Mucosa of rectum (tissue), 2 donors: ENCODE measurements at regions not wholly inside any gene's neighbourhood (a gene's known extent, or its start where the extent isn't known, plus 50 kb on each side); places are given as distances from the start of the nearest gene placed in this dataset.

Experiments
- H3K27ac ChIP-seq, 2 donors: one replicate each; pipeline ENCODE4 v1.7.0; 2013; ENCODE audit warnings: inconsistent platforms in 2 of 2, low read depth in 2 of 2, low read length in 2 of 2
- H3K27me3 ChIP-seq, 2 donors: one replicate each; pipeline ENCODE4 v1.7.0; 2013; ENCODE audit warnings: low read length in 2 of 2; ENCODE audit not compliant: control insufficient read depth in 2 of 2, insufficient read depth in 2 of 2
- H3K36me3 ChIP-seq, 2 donors: one replicate each; pipeline ENCODE4 v1.7.0; 2013; ENCODE audit warnings: low read length in 2 of 2; ENCODE audit not compliant: control insufficient read depth in 2 of 2, insufficient read depth in 2 of 2
- H3K4me1 ChIP-seq, 2 donors: one replicate each; pipeline ENCODE4 v1.7.0; 2013; ENCODE audit warnings: low read length in 2 of 2, mild to moderate bottlenecking in 1 of 2; ENCODE audit not compliant: control insufficient read depth in 2 of 2, insufficient read depth in 2 of 2
- H3K4me3 ChIP-seq, 2 donors: one replicate each; pipeline ENCODE4 v1.7.0; 2013; ENCODE audit warnings: low read length in 2 of 2
- H3K9ac ChIP-seq, 2 donors: one replicate each; pipeline ENCODE4 v1.7.0; 2013; ENCODE audit warnings: low read length in 2 of 2, low read depth in 1 of 2, mild to moderate bottlenecking in 1 of 2
- H3K9me3 ChIP-seq, 2 donors: one replicate each; pipeline ENCODE4 v1.7.0; 2013; ENCODE audit warnings: low read length in 2 of 2; ENCODE audit not compliant: control insufficient read depth in 2 of 2
- donor health status: healthy.
- donor health status: Normal muscosa, but diverticular disease.

- H3K36me3 ChIP-seq, result no peaks in the 10 kb centered on the region
- no peak overlapping the region for H3K9ac ChIP-seq
- H3K27ac ChIP-seq, result no peak overlapping the region
- H3K9me3 ChIP-seq, result no peaks in the 10 kb centered on the region
- no peaks in the 10 kb centered on the region for H3K4me1 ChIP-seq
- H3K4me3 ChIP-seq, result no peak overlapping the region
- no peaks in the 10 kb centered on the region for H3K27me3 ChIP-seq
Observed at GRCh38 chr3:30227571-30228301, 378.7 kb upstream of the TGFBR2 start.

- Histone ChIP-seq H3K9ac (no peak overlapping the region), H3K4me1 (no peaks in the 10 kb centered on the region), H3K36me3 (no peaks in the 10 kb centered on the region), H3K27me3 (no peaks in the 10 kb centered on the region), H3K9me3 (no peaks in the 10 kb centered on the region), H3K4me3 (no peak overlapping the region), H3K27ac (no peak overlapping the region)
Observed at GRCh38 chr3:30228302-30228631, 378.1 kb upstream of the TGFBR2 start.

- Histone ChIP-seq H3K4me3 (no peak overlapping the region), H3K36me3 (no peaks in the 10 kb centered on the region), H3K4me1 (no peaks in the 10 kb centered on the region), H3K9me3 (no peaks in the 10 kb centered on the region), H3K27me3 (no peaks in the 10 kb centered on the region), H3K9ac (no peak overlapping the region), H3K27ac (peak overlapping the region in 1 of 2 donors; percentile 16)
Observed at GRCh38 chr3:30231277-30232141, 374.9 kb upstream of the TGFBR2 start.

GRCh38 chr3:30232142-30232541, 374.3 kb upstream of the TGFBR2 start:
- Histone ChIP-seq H3K27ac (no peak overlapping the region), H3K4me3 (no peak overlapping the region), H3K4me1 (no peaks in the 10 kb centered on the region), H3K9ac (no peak overlapping the region), H3K36me3 (no peaks in the 10 kb centered on the region), H3K27me3 (no peaks in the 10 kb centered on the region), H3K9me3 (no peaks in the 10 kb centered on the region)

- Histone ChIP-seq H3K36me3 (no peaks in the 10 kb centered on the region), H3K4me3 (no peak overlapping the region), H3K27ac (no peak overlapping the region), H3K27me3 (no peaks in the 10 kb centered on the region), H3K9me3 (no peaks in the 10 kb centered on the region), H3K4me1 (no peaks in the 10 kb centered on the region), H3K9ac (no peak overlapping the region)
Observed at GRCh38 chr3:30233913-30234646, 372.3 kb upstream of the TGFBR2 start.

- H3K27me3 ChIP-seq, result no peaks in the 10 kb centered on the region
- no peaks in the 10 kb centered on the region for H3K36me3 ChIP-seq
- H3K9me3 ChIP-seq, result no peaks in the 10 kb centered on the region
- no peak overlapping the region for H3K9ac ChIP-seq
- no peak overlapping the region for H3K4me3 ChIP-seq
- no peaks in the 10 kb centered on the region for H3K4me1 ChIP-seq
- no peak overlapping the region for H3K27ac ChIP-seq
Observed at GRCh38 chr3:30236011-30236410, 370.4 kb upstream of the TGFBR2 start.

- Histone ChIP-seq H3K9ac (no peak overlapping the region), H3K4me1 (no peaks in the 10 kb centered on the region), H3K27ac (no peak overlapping the region), H3K27me3 (no peaks in the 10 kb centered on the region), H3K4me3 (no peak overlapping the region), H3K9me3 (no peaks in the 10 kb centered on the region), H3K36me3 (no peaks in the 10 kb centered on the region)
Observed at GRCh38 chr3:30241721-30242120, 364.7 kb upstream of the TGFBR2 start.

GRCh38 chr3:30245858-30246622, 360.4 kb upstream of the TGFBR2 start:
- H3K4me1 ChIP-seq, result no peaks in the 10 kb centered on the region
- no peak overlapping the region for H3K27ac ChIP-seq
- H3K9ac ChIP-seq, result no peak overlapping the region
- H3K27me3 ChIP-seq, result no peaks in the 10 kb centered on the region
- H3K36me3 ChIP-seq, result no peaks in the 10 kb centered on the region
- no peak overlapping the region for H3K4me3 ChIP-seq
- no peaks in the 10 kb centered on the region for H3K9me3 ChIP-seq

- Histone ChIP-seq H3K9ac (no peak overlapping the region), H3K9me3 (no peaks in the 10 kb centered on the region), H3K4me3 (no peak overlapping the region), H3K4me1 (no peaks in the 10 kb centered on the region), H3K27ac (no peak overlapping the region), H3K36me3 (no peaks in the 10 kb centered on the region), H3K27me3 (no peaks in the 10 kb centered on the region)
Observed at GRCh38 chr3:30248423-30248822, 358.0 kb upstream of the TGFBR2 start.
